Neural cell (in vitro differentiated cells): ENCODE measurements at regions not wholly inside any gene's neighbourhood (a gene's known extent, or its start where the extent isn't known, plus 50 kb on each side); places are given as distances from the start of the nearest gene placed in this dataset.
"Not testable (repeated sequence)": the region's sequence is repeated elsewhere in the genome, so short reads cannot be mapped to it uniquely, and the experiment has no call there.

Experiments
- H2AFZ ChIP-seq: fragments of 200-600, 300-800 bp; sonication (generic), shearing (Covaris generic); 2 replicates; pipeline ENCODE4 v1.6.0; 2014; ENCODE audit warnings: low read depth, mild to moderate bottlenecking, antibody characterized with exemption, low read length, moderate library complexity
- H3F3A ChIP-seq: fragments of 200-600 bp; shearing (Covaris generic); 2 replicates; pipeline ENCODE4 v1.6.1; 2016; ENCODE audit warnings: mild to moderate bottlenecking, moderate library complexity, mixed read lengths, antibody characterized with exemption, low read length; ENCODE audit not compliant: insufficient read depth, poor library complexity, severe bottlenecking
- H3K27ac ChIP-seq: fragments of 200-600, 300-800 bp; sonication (generic), shearing (Covaris generic); 2 replicates; pipeline ENCODE4 v1.5.1; 2014; ENCODE audit warnings: mild to moderate bottlenecking, low read length, moderate library complexity
- H3K27me3 ChIP-seq: fragments of 300-800, 200-600 bp; sonication (generic), shearing (Covaris generic); 2 replicates; pipeline ENCODE4 v1.6.0; 2014; ENCODE audit warnings: mild to moderate bottlenecking, low read depth, low read length, moderate library complexity; ENCODE audit not compliant: insufficient read depth
- H3K36me3 ChIP-seq: fragments of 300-800, 200-600 bp; sonication (generic), shearing (Covaris generic); 2 replicates; pipeline ENCODE4 v1.5.1; 2014; ENCODE audit warnings: mild to moderate bottlenecking, antibody characterized with exemption, low read length, moderate library complexity; ENCODE audit not compliant: insufficient read depth
- H3K4me2 ChIP-seq: fragments of 300-800, 200-600 bp; sonication (generic), shearing (Covaris generic); 2 replicates; pipeline ENCODE4 v1.6.0; 2014; ENCODE audit warnings: mild to moderate bottlenecking, low read length
- H3K4me3 ChIP-seq: fragments of 300-800, 200-600 bp; sonication (generic), shearing (Covaris generic); 2 replicates; pipeline ENCODE4 v1.5.1; 2014; ENCODE audit warnings: mild to moderate bottlenecking, low read length, moderate library complexity
- H3K79me2 ChIP-seq: fragments of 200-600 bp; shearing (Covaris generic); replicated peaks from 2 replicates; pipeline ENCODE4 v1.6.0; 2014; ENCODE audit warnings: mild to moderate bottlenecking, low read length, moderate library complexity; ENCODE audit not compliant: insufficient read depth
- H3K9ac ChIP-seq: fragments of 300-800, 200-600 bp; sonication (generic), shearing (Covaris generic); 2 replicates; pipeline ENCODE4 v1.6.1; 2016; ENCODE audit warnings: mild to moderate bottlenecking, low read length, mixed read lengths
- H3K9me2 ChIP-seq: fragments of 200-600 bp; shearing (Covaris generic); 2 replicates; pipeline ENCODE4 v1.6.1; 2016; ENCODE audit warnings: mild to moderate bottlenecking, low read length, mixed read lengths; ENCODE audit not compliant: insufficient read depth
- H3K9me3 ChIP-seq: fragments of 200-600, 300-800 bp; sonication (generic), shearing (Covaris generic); 2 replicates; pipeline ENCODE4 v1.6.1; 2016; ENCODE audit warnings: mild to moderate bottlenecking, mixed run types, low read length, moderate library complexity, mixed read lengths
- H4K20me1 ChIP-seq: fragments of 200-600 bp; shearing (Covaris generic); 2 replicates; pipeline ENCODE4 v1.6.1; 2016; ENCODE audit warnings: mild to moderate bottlenecking, mixed run types; ENCODE audit not compliant: insufficient read depth
- EP300 ChIP-seq: fragments of 450-650 bp; conservative IDR thresholded peaks from 2 replicates; pipeline ENCODE4 v1.6.1; 2014; ENCODE audit warnings: antibody characterized with exemption, mild to moderate bottlenecking, moderate library complexity; ENCODE audit not compliant: poor library complexity, severe bottlenecking
- MXI1 ChIP-seq: fragments of 450-650 bp; conservative IDR thresholded peaks from 2 replicates; pipeline ENCODE4 v1.6.1; 2014; ENCODE audit warnings: antibody characterized with exemption, mild to moderate bottlenecking; ENCODE audit not compliant: poor library complexity, severe bottlenecking
- POLR2AphosphoS5 ChIP-seq: IDR thresholded peaks from 2 replicates; pipeline ENCODE4 v1.6.1; 2012
- RAD21 ChIP-seq: fragments of 450-650 bp; conservative IDR thresholded peaks from 2 replicates; pipeline ENCODE4 v1.6.1; 2014; ENCODE audit warnings: antibody characterized with exemption, mild to moderate bottlenecking, moderate library complexity
- SMC3 ChIP-seq: fragments of 450-650 bp; conservative IDR thresholded peaks from 2 replicates; pipeline ENCODE4 v1.6.1; 2014; ENCODE audit warnings: antibody characterized with exemption, mild to moderate bottlenecking, moderate library complexity; ENCODE audit not compliant: poor library complexity
- TF ChIP-seq, protein P1 (sequence below): fragments of 450-650 bp; IDR thresholded peaks from 2 replicates; pipeline ENCODE4 v1.5.1; 2014; ENCODE audit warnings: antibody characterized with exemption, mild to moderate bottlenecking, moderate library complexity; ENCODE audit not compliant: poor library complexity, severe bottlenecking
- TF ChIP-seq, protein P2 (sequence below): IDR thresholded peaks from 2 replicates; pipeline ENCODE4 v1.6.1; 2012; ENCODE audit warnings: borderline replicate concordance

DNA sequence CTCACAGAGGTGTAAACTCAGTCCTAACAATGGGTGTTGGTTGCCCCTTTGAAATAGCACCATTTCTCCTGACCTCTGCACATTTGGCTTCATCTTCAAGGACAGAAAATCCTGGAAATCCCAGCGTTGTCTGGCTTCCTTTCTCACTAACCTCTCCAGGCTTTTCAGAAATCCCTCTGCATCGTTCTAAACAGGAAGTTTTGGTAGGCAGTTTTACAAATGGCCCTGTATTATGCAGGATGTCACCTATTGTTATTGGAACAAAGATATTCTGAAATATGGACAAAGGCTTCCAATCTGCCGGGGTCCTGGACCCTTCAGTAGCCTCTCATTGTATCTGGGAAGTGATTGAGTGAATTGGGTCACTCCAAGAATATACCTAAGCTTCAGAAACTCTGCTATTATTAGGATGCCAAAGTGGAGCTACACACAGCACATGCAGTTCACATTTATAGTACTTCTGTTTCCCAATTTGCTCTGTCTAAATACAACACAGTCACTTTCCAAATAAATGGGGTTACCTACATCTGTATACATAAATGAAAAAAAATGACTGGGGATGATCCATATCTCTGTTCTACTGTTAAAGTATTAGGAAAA, 134.8 kb upstream of the KLF6 start:
- Histone ChIP-seq H3K4me3 (no peak overlapping the region), H3K4me2 (no peak overlapping the region), H3F3A (no peaks in the 10 kb centered on the region), H3K9me3 (peaks cover 10% of the 10 kb centered on the region), H3K79me2 (no peaks in the 10 kb centered on the region), H3K9ac (no peak overlapping the region), H3K27ac (no peak overlapping the region), H4K20me1 (no peaks in the 10 kb centered on the region), H3K27me3 (no peaks in the 10 kb centered on the region), H3K9me2 (no peaks in the 10 kb centered on the region), H2AFZ (no peak overlapping the region), H3K36me3 (no peaks in the 10 kb centered on the region)
- TF ChIP-seq, protein P1, sequence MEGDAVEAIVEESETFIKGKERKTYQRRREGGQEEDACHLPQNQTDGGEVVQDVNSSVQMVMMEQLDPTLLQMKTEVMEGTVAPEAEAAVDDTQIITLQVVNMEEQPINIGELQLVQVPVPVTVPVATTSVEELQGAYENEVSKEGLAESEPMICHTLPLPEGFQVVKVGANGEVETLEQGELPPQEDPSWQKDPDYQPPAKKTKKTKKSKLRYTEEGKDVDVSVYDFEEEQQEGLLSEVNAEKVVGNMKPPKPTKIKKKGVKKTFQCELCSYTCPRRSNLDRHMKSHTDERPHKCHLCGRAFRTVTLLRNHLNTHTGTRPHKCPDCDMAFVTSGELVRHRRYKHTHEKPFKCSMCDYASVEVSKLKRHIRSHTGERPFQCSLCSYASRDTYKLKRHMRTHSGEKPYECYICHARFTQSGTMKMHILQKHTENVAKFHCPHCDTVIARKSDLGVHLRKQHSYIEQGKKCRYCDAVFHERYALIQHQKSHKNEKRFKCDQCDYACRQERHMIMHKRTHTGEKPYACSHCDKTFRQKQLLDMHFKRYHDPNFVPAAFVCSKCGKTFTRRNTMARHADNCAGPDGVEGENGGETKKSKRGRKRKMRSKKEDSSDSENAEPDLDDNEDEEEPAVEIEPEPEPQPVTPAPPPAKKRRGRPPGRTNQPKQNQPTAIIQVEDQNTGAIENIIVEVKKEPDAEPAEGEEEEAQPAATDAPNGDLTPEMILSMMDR = no peak
- TF ChIP-seq MXI1 (no peak), RAD21 (no peak), POLR2AphosphoS5 (no peak)
- TF ChIP-seq, protein P2, sequence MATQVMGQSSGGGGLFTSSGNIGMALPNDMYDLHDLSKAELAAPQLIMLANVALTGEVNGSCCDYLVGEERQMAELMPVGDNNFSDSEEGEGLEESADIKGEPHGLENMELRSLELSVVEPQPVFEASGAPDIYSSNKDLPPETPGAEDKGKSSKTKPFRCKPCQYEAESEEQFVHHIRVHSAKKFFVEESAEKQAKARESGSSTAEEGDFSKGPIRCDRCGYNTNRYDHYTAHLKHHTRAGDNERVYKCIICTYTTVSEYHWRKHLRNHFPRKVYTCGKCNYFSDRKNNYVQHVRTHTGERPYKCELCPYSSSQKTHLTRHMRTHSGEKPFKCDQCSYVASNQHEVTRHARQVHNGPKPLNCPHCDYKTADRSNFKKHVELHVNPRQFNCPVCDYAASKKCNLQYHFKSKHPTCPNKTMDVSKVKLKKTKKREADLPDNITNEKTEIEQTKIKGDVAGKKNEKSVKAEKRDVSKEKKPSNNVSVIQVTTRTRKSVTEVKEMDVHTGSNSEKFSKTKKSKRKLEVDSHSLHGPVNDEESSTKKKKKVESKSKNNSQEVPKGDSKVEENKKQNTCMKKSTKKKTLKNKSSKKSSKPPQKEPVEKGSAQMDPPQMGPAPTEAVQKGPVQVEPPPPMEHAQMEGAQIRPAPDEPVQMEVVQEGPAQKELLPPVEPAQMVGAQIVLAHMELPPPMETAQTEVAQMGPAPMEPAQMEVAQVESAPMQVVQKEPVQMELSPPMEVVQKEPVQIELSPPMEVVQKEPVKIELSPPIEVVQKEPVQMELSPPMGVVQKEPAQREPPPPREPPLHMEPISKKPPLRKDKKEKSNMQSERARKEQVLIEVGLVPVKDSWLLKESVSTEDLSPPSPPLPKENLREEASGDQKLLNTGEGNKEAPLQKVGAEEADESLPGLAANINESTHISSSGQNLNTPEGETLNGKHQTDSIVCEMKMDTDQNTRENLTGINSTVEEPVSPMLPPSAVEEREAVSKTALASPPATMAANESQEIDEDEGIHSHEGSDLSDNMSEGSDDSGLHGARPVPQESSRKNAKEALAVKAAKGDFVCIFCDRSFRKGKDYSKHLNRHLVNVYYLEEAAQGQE = no peak

DNA sequence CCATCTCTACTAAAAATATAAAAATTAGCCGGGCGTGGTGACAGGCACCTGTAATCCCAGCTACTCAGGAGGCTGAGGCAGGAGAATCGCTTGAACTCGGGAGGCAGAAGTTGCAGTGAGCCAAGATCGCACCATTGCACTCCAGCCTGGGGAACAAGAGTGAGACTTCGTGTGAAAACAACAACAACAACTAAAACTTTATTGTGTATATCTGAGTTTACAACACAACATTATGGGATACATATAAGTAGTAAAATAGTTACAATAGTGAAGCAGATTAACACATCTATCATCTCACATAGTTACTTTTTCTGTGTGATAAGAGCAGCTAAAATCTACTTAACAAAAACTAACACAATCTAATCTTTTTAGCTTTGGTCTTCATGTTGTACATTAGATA, 132.4 kb upstream of the KLF6 start:
- not testable (repeated sequence) for H3K27ac ChIP-seq, H3K9me3 ChIP-seq, H3K9ac ChIP-seq, H3K4me3 ChIP-seq, H3K79me2 ChIP-seq, H3K27me3 ChIP-seq, H2AFZ ChIP-seq, H3K4me2 ChIP-seq, H3K9me2 ChIP-seq, H3F3A ChIP-seq, H4K20me1 ChIP-seq, H3K36me3 ChIP-seq

DNA sequence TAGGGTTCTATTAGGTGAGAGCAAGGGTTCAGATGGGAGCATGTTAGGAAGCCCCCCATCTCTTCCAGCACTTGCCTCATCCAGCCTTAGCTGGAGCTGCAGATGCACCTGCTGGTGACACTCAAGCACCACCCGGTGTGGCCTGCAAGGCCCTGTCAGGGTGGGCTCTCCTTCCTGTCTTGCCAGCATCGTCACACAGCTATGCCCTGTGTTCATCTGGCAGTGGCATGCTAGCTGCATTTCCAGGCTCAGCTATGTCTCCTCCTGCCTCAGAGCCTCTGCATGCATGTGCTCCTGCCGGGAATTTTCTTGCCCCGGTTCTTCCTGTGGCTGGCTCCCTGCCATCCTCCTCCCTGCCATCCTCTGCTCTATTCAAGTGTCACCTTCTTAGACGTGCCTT, 129.7 kb upstream of the KLF6 start:
- Histone ChIP-seq H3K9ac (no peak overlapping the region), H3K4me3 (no peak overlapping the region), H3K4me2 (no peak overlapping the region), H3K9me2 (no peaks in the 10 kb centered on the region), H3K27ac (no peak overlapping the region), H2AFZ (no peak overlapping the region), H3K79me2 (no peaks in the 10 kb centered on the region), H3F3A (no peaks in the 10 kb centered on the region), H4K20me1 (no peaks in the 10 kb centered on the region), H3K9me3 (peaks cover 10% of the 10 kb centered on the region), H3K36me3 (no peaks in the 10 kb centered on the region), H3K27me3 (no peaks in the 10 kb centered on the region)
- TF ChIP-seq SMC3 (no peak), EP300 (no peak), MXI1 (no peak)
